Activated CD4-positive, alpha-beta T cell treated with anti-CD3 and anti-CD28 coated beads, Interleukin-2, Interleukin-6, amounts not matched to agents 100 ng/mL and 50 ng/mL, durations not matched to agents 16 hours and 8 hours (primary cell): ENCODE measurements at regions not wholly inside any gene's neighbourhood (a gene's known extent, or its start where the extent isn't known, plus 50 kb on each side); places are given as distances from the start of the nearest gene placed in this dataset.

Source experiments
- DNase-seq: peaks from one replicate; pipeline ENCODE4 v3.0.0-alpha.2; 2020

DNA sequence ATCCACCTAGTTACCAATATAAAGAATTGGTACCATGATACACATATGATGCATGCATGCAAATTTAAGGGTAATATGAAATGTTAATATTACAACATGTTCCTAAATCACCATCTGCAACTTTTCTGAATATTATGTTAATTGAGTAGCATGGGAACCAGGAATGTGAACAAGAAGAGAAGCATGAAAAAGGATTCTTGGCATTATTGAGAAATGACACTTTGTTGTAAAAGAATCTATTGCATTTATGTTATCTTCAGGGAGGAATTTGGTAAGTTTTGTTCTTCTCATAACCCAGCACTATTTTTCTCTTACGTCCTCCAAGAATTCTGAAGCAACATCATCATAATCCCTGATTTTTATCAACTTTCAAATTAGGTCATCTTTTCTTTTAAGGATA is 159.9 kb upstream of the SLC25A13 start:
- DNase-seq, result no peak

- DNase-seq, result peak; percentile 4
These were observed 157.2 kb upstream of the SLC25A13 start for GRCh38 chr7:96479015-96479645.

DNA sequence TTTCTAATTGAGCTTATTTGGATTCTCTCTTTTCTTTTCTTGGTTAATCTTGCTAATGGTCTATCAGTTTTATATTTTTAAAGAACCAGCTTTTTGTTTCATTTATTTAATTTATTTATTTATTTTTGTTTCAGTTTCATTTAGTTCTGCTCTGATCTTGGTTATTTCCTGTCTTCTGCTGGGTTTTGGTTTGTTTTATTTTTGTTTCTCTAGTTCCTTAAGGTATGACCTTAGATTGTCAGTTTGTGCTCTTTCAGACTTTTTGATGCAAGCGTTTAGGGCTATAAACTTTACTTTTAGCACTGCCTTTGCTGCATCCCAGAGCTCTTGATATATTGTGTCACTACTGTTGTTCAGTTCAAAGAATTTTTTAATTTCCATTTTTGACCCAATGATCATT is 149.7 kb upstream of the SLC25A13 start:
- no peak for DNase-seq

- no peak for DNase-seq
These were observed 130.2 kb upstream of the SLC25A13 start for GRCh38 chr7:96452146-96452545.

DNA sequence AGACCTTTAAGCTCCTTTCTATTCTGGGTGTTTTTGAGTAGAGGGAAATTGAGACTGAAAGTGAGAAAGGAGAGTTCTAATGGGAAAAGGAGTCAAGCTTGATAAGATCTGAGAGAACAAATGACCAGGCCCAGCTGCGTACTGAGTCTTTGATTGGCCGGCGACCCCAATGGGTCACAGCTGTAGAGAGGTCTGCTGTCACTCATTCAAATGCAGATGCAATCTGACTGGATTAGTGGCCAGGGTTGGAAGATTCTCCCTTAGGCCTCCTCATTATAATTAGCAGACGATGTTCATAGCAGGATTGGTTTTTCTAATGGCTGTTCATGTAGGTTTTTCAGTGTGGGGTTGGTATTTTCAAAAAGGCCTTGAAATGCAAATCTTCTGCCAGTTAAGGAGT is 127.2 kb upstream of the SLC25A13 start:
- no peak for DNase-seq

GRCh38 chr7:96447109-96447645 is 125.3 kb upstream of the SLC25A13 start:
- DNase-seq, result no peak

DNA sequence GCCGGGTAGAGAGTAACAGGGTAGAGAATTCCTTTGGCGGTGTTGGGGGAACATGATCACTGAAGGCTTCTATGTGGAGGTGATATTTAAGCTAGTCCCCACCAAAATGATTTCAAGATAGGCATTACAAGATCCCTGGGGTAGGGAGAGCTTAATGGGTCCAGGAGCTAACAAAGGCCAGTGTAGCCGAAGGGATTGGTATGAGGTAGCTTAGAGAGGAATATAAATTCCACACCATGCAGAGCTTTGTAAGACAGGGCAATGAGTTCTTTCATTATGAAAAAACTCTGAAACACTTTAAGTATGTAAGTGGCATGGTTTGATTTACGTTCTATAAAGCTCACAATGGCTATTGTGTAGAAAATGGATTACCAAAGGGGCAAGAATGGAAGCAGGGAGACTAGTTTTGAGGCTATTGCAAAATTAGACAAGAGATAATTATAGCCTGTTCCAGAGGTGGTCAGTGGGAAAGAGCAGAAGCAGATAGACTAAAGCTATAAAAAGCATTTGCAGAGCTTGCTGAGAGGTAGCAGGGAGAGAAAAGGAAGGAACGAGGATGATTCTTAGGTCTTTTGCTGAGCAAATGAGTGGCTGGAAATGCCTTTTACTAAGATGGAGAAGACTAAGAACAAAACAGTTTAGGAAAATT is 119.7 kb upstream of the SLC25A13 start:
- no peak for DNase-seq

DNA sequence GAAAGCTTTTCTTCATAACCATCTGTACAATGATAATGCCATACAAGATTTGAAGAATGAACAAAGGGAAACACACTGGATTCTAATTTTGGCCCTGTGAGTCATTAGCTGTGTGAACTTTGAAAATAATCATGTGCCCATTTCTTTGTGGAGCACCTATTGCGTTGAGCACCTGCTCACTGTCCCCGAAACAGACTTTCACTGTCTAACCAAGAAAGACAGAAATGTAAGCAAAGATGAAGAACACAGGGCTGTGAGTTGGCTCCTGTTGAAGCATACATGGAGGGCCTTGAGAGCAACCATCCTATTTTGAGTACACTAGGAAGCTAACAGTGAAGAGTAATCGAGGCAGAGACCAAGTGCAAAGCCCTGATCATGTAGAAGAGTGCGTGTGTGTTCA is 118.4 kb upstream of the SLC25A13 start:
- no peak for DNase-seq

GRCh38 chr7:96436880-96437279 is 115.0 kb upstream of the SLC25A13 start:
- DNase-seq, result no peak

DNA sequence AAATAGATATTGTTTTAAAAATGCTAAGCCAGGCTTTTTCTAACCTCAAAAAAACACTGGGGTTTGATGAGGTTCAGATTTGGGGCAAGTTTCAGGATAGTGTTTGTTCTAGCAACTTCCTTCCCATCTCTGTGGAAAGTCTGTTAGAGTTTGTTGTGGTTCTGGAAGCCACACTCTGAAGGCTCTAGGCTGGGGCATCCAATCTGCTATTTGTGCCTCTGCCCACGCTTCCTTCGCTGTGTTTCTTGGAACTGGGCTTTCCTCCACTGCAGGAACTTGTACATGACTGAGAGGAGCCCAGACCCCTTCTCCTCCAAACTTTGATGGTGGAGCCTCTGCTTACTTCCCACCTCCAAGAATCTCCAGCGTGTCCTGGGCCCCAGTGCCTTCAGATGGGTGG is 108.5 kb upstream of the SLC25A13 start:
- peak; percentile 1 for DNase-seq

GRCh38 chr7:96427143-96427542 is 105.2 kb upstream of the SLC25A13 start:
- no peak for DNase-seq

- DNase-seq, result no peak
These were observed 104.8 kb upstream of the SLC25A13 start for GRCh38 chr7:96426685-96427084.

DNA sequence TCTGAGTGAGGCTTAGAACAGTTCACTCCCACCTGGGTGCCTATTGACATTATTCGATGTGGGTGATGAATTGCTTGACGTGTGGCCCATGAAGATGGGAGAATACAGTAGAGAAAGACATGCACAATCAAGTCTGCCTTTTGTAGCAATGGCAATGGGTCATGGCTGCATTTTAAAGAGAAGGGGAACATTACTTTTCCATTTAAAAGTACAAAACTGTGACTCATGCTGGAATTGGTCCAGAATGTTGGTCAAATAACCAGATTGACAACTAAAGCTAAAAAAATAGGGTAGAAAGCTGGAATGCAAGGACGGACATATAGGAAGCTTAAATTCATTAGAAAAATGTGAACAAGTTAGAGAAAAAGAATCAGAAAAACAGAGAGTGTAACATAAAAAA is 104.1 kb upstream of the SLC25A13 start:
- no peak for DNase-seq

DNA sequence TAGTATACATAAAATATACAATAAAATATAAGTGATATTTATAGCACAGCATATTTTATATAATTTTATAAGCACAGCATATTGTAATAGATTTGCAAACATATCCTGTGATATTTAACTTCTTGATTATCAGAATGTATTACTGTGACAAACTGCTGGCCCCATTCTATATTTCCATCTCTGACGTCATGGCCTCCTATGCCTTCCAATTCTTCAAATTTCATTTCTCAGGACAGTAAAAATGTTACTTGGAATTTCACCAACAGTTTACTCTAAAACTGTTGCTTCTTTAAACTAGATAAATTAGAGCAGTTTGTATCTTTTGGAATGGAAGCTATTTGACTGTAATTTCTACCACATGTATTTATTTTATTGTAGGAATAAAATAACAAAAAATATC is 102.5 kb upstream of the SLC25A13 start:
- DNase-seq, result no peak

DNA sequence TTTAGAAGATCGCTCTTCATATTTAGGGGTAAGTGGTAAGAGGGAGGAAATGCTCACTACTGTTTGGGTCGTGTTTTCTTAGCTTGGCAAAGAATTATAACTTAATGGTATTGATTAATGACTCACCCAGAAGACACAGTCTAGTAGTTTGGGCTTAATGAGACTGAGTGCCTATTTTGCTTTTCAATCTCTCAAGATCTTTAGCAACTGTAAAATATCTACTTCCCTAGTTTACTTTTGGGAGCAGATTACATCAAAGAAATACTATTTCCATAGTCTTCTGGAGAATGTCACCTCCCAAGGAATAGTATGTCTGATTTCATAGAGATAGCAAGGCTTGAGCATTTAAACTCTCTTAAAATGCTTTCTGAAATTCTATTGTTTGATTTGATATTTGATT is 100.5 kb upstream of the SLC25A13 start:
- no peak for DNase-seq

GRCh38 chr7:96418581-96418980 is 96.7 kb upstream of the SLC25A13 start:
- DNase-seq, result no peak

GRCh38 chr7:96417784-96418183 is 95.9 kb upstream of the SLC25A13 start:
- DNase-seq, result no peak

GRCh38 chr7:96416599-96416998 is 94.7 kb upstream of the SLC25A13 start:
- DNase-seq, result no peak

DNA sequence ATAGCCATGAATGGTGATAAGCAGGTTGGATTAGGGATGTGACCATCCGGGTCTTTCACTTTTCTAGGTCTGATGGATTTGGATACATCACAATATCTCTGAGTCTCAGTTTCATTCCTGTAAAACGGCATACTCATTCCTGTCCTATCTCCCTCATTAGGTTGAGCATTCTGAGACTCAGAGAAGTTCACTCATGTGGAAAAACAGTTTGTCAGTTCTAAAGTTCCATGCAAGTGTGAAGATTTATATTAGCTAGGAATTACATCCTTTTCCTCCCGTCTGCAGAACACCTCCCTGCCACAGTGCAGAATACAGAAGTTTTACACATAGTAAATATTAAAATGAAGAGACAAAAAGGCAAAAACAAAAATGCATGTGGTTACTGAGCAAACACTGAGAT is 94.2 kb upstream of the SLC25A13 start:
- no peak for DNase-seq

DNA sequence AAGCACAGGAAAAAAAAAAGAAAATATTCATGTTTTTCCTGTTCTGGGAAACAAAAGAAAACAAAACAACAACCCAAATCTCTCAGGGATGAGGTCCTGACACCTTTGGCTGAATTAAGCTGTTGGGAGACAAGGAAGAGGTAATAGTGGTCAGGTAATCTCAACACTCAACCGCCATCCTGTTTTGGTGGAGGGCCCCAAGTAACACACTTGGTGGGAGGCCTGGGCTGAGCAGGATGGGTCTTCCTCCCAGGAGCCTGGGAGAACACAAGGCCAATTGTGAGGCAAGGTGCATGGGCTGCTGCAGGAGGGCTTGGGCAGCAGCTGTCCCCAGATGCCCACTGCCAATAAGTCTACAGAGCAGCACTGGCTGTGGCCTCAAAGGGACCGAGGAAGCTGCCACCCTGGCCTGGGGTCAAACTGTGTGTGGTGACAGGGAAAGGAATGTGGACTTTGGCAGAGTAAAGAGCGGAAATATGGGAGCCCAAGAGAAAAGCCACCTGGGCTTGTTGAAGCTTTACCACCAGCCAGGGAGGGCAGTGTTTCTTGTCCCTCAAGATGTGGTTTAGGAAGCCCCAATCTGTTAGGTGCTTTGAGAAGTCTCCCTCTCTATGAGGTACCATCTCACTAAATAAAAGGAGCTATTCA is 93.5 kb upstream of the SLC25A13 start:
- no peak for DNase-seq

GRCh38 chr7:96414931-96415292 is 93.0 kb upstream of the SLC25A13 start:
- peak; percentile 64 for DNase-seq

- DNase-seq, result no peak
These were observed 88.4 kb upstream of the SLC25A13 start for GRCh38 chr7:96410126-96410839.

GRCh38 chr7:96408881-96409280 is 87.0 kb upstream of the SLC25A13 start:
- DNase-seq, result no peak

- no peak for DNase-seq
These were observed 85.5 kb upstream of the SLC25A13 start for GRCh38 chr7:96407427-96407826.
